Keratinocyte (primary cell): ENCODE measurements at regions not wholly inside any gene's neighbourhood (a gene's known extent, or its start where the extent isn't known, plus 50 kb on each side); places are given as distances from the start of the nearest gene placed in this dataset.

ENCODE experiments used
- DNase-seq: peaks from one replicate; pipeline ENCODE4 v3.0.0-alpha.2; 2011; ENCODE audit warnings: low read depth, missing footprints, low spot score
- FAIRE-seq: peaks from 2 replicates; lab custom pipeline; 2011; peaks lifted over from hg19 to GRCh38; lab: Jason Lieb, UNC
- H2AFZ ChIP-seq: 2 replicates; pipeline ENCODE4 v1.6.0; 2012; ENCODE audit warnings: low read length, control low read depth, inconsistent platforms; ENCODE audit not compliant: control insufficient read depth
- H3K27ac ChIP-seq: 2 replicates; pipeline ENCODE4 v1.5.1; 2011; ENCODE audit warnings: low read length; ENCODE audit not compliant: control insufficient read depth, insufficient read depth
- H3K27me3 ChIP-seq: 3 replicates; pipeline ENCODE4 v1.6.0; 2011; ENCODE audit warnings: low read length; ENCODE audit not compliant: control insufficient read depth, insufficient read depth; ENCODE audit errors: extremely low read depth
- H3K36me3 ChIP-seq, 2 experiments: 2 replicates in 1 of 2; 3 replicates in 1 of 2; pipeline ENCODE4 v1.5.1; 2011; ENCODE audit warnings: low read length in 2 of 2, mild to moderate bottlenecking in 1 of 2; ENCODE audit not compliant: control insufficient read depth in 2 of 2, insufficient read depth in 2 of 2; ENCODE audit errors: extremely low read depth in 1 of 2
- H3K4me1 ChIP-seq: 3 replicates; pipeline ENCODE4 v1.5.1; 2011; ENCODE audit warnings: low read length; ENCODE audit not compliant: control insufficient read depth, insufficient read depth; ENCODE audit errors: extremely low read depth
- H3K4me2 ChIP-seq: 3 replicates; pipeline ENCODE4 v1.6.0; 2011; ENCODE audit warnings: low read depth, low read length; ENCODE audit not compliant: control insufficient read depth, insufficient read depth; ENCODE audit errors: extremely low read depth
- H3K4me3 ChIP-seq, 3 experiments: fragments of 200-600 bp in 1 of 3; sonication (generic) in 1 of 3; 2 replicates in 2 of 3; 3 replicates in 1 of 3; pipeline ENCODE4 v1.5.1; 2011 to 2016; ENCODE audit warnings: low read length in 3 of 3, mild to moderate bottlenecking in 3 of 3, control low read depth in 2 of 3, inconsistent platforms in 1 of 3, low read depth in 1 of 3, mixed read lengths in 1 of 3, mixed run types in 1 of 3, moderate library complexity in 1 of 3; ENCODE audit not compliant: control insufficient read depth in 2 of 3, insufficient read depth in 2 of 3; ENCODE audit errors: extremely low read depth in 1 of 3
- H3K79me2 ChIP-seq: 2 replicates; pipeline ENCODE4 v1.6.0; 2012; ENCODE audit warnings: low read length; ENCODE audit not compliant: control insufficient read depth, insufficient read depth
- H3K9ac ChIP-seq: 3 replicates; pipeline ENCODE4 v1.6.0; 2011; ENCODE audit warnings: low read length; ENCODE audit not compliant: control insufficient read depth, insufficient read depth; ENCODE audit errors: extremely low read depth
- H3K9me1 ChIP-seq: 3 replicates; pipeline ENCODE4 v1.6.0; 2011; ENCODE audit warnings: low read length; ENCODE audit not compliant: control insufficient read depth, insufficient read depth; ENCODE audit errors: extremely low read depth
- H3K9me3 ChIP-seq: 2 replicates; pipeline ENCODE4 v1.5.1; 2012; ENCODE audit warnings: low read depth, low read length; ENCODE audit not compliant: control insufficient read depth
- H4K20me1 ChIP-seq: 3 replicates; pipeline ENCODE4 v1.6.0; 2011; ENCODE audit warnings: low read length; ENCODE audit not compliant: control insufficient read depth, insufficient read depth; ENCODE audit errors: extremely low read depth
- CTCF ChIP-seq, 3 experiments: IDR thresholded peaks in 1 of 3; conservative IDR thresholded peaks in 1 of 3; optimal IDR thresholded peaks in 1 of 3; 2 replicates in 2 of 3; 3 replicates in 1 of 3; pipeline versions ENCODE3 to v1.5.1; 2011; ENCODE audit warnings: low read length in 3 of 3, mild to moderate bottlenecking in 3 of 3, moderate library complexity in 2 of 3, control low read depth in 1 of 3, inconsistent platforms in 1 of 3; ENCODE audit not compliant: insufficient read depth in 2 of 3; ENCODE audit errors: extremely low read depth in 1 of 3
- EZH2 ChIP-seq: IDR thresholded peaks from one replicate; pipeline ENCODE4 v1.6.1; 2012; ENCODE audit warnings: inconsistent platforms, mild to moderate bottlenecking, low read length, moderate library complexity
- dilution Hi-C: fragments of 300-500 bp; cut with MboI; formaldehyde crosslinking; loops from one replicate; pipeline ENCODE4 v1.7.0; 2020; ENCODE audit warnings: low sequenced_read_pairs; ENCODE audit not compliant: extremely low pct_ligation_motif_present

GRCh38 chr22:47279337-47279736 lies 516.9 kb downstream of the TBC1D22A start:
- Histone ChIP-seq H4K20me1 (no peaks in the 10 kb centered on the region), H3K4me3 (no peak overlapping the region), H3K79me2 (no peaks in the 10 kb centered on the region), H3K9ac (no peak overlapping the region), H3K4me1 (no peaks in the 10 kb centered on the region), H3K4me2 (no peak overlapping the region), H3K9me1 (no peaks in the 10 kb centered on the region), H3K9me3 (no peaks in the 10 kb centered on the region), H3K27me3 (peaks cover 9% of the 10 kb centered on the region), H3K36me3 (no peaks in the 10 kb centered on the region), H3K27ac (no peak overlapping the region), H2AFZ (no peak overlapping the region)
- FAIRE-seq, result no peak
- dilution Hi-C loops, result no loop called here
- no peak for TF ChIP-seq EZH2
- no peak for TF ChIP-seq CTCF (optimal IDR thresholded peaks at IDR 0.05 in 1 of 3, IDR thresholded peaks at IDR 0.05 in 1 of 3, conservative IDR thresholded peaks at IDR 0.05 in 1 of 3; ENCODE audit: extremely low read depth in 1 of 3, insufficient read depth in 2 of 3, low read length in 3 of 3)
- DNase-seq, result no peak

- Histone ChIP-seq H3K9me3 (no peaks in the 10 kb centered on the region), H3K4me1 (no peaks in the 10 kb centered on the region), H3K36me3 (no peaks in the 10 kb centered on the region), H3K79me2 (no peaks in the 10 kb centered on the region), H3K27ac (no peak overlapping the region), H4K20me1 (no peaks in the 10 kb centered on the region), H3K9ac (no peak overlapping the region), H3K27me3 (peaks cover 9% of the 10 kb centered on the region), H2AFZ (no peak overlapping the region), H3K9me1 (no peaks in the 10 kb centered on the region), H3K4me3 (no peak overlapping the region), H3K4me2 (no peak overlapping the region)
- TF ChIP-seq CTCF (optimal IDR thresholded peaks at IDR 0.05 in 1 of 3, IDR thresholded peaks at IDR 0.05 in 1 of 3, conservative IDR thresholded peaks at IDR 0.05 in 1 of 3; ENCODE audit: extremely low read depth in 1 of 3, insufficient read depth in 2 of 3, low read length in 3 of 3) (no peak), EZH2 (no peak)
- dilution Hi-C loops, result no loop called here
- FAIRE-seq (no peak), DNase-seq (no peak)
Observed at GRCh38 chr22:47278655-47279054, 516.2 kb downstream of the TBC1D22A start.
